H54 (cell line): ENCODE measurements at regions not wholly inside any gene's neighbourhood (a gene's known extent, or its start where the extent isn't known, plus 50 kb on each side); places are given as distances from the start of the nearest gene placed in this dataset.
"Not testable (repeated sequence)": the region's sequence is repeated elsewhere in the genome, so short reads cannot be mapped to it uniquely, and the experiment has no call there.

ENCODE experiments used
- DNase-seq: peaks from one replicate; pipeline ENCODE4 v3.0.0; 2011; ENCODE audit warnings: low spot score, mixed read lengths; ENCODE audit not compliant: insufficient read length
- FAIRE-seq: peaks from 3 replicates; lab custom pipeline; 2011; peaks lifted over from hg19 to GRCh38; lab: Jason Lieb, UNC
- POLR2A ChIP-seq: IDR thresholded peaks from 2 replicates; pipeline ENCODE4 v1.6.1; 2011; ENCODE audit warnings: low read depth, mild to moderate bottlenecking, low read length

DNA sequence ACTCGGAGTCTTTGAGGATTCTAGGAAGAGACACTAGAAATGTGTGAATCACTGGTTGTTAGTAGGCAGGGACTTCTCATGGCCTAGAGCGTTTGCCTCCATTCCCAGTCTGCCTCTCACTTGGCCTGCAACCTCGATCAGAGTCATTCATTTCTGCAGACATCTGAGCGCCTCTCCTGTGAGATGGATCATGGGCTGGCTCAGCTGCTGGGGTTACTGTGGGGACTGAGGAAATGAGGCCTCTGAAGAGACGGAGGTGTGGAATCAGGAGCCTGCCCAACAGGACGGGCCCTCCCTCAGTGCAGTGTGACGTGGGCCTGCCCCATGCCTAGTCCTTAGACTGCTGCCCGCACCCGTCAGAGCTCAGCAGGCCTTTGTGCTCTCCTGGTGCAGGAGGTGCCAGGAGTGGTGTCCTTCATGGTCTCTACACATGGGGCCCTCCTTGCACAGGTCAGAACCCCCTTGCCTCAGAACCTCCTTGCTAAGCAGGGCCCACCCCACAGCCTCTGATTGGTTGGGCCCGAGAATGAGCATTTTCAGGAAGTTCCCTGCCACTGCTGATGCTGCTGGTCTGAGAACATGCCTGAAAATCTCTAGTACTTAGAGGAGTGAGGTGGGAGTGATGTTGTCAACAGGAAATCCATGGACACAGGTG, 99.4 kb downstream of the NPIPB11 start:
- FAIRE-seq (no peak), DNase-seq (no peak)
- no peak for TF ChIP-seq POLR2A

DNA sequence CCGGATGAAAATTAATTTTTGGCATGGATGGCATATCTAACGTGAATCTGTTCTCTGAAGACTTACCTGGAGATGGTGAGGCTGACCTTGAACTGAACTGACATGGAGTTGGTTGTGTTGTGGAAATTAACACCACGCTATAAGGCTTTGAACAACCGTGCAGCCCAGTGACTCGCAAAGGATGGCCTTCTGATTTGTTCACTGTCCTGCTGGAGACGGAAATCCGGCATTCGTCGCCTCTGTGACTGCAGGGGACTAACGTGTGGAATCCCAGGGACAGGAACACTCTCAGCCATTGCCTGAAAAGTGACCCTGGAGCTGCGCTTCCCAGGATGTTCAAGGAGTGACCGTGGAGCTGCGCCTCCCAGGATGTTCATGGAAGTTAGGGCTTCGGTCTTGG, 100.3 kb downstream of the NPIPB11 start:
- DNase-seq (no peak), FAIRE-seq (no peak)
- TF ChIP-seq POLR2A: no peak

DNA sequence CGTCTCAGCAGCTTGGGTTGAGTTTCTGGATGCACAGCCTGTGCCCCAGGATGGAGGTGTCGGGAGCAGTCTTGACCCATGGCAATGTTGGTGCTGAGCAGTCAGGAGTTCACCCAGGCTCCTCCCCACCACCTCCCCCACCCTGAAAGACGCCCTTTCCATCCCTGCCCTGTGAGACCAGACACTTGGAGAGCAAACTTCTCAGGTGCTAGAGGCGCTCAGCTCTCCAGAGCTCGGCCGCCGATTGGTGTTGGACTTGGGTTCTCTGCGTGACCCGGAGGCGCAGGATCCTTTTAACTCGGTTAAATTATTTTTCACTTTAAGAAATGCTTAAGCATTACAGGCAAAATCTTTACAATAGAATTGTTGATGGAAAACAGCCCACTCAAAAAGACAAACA, 101.5 kb downstream of the NPIPB11 start:
- FAIRE-seq, DNase-seq: not testable (repeated sequence)

DNA sequence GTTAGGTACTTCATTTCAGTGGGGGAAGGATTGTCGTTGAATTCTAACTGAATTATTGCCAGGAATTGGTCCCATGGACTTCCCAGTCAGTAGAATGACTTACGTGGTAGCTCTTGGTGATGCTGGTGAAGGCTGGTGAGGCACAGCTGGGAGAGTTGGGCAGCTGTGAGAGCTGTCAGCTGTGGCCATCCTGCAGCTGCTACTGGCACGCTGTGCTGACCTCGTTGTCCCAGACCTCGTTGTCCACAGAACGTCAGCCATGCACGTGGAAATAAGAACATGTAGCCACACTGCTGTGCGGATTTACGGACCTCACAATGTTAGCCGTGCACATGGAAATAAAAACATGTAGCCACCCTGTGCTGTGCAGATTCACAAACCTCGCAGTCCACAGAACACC, 102.3 kb downstream of the NPIPB11 start:
- no peak for DNase-seq
- no peak for FAIRE-seq
- no peak for TF ChIP-seq POLR2A

DNA sequence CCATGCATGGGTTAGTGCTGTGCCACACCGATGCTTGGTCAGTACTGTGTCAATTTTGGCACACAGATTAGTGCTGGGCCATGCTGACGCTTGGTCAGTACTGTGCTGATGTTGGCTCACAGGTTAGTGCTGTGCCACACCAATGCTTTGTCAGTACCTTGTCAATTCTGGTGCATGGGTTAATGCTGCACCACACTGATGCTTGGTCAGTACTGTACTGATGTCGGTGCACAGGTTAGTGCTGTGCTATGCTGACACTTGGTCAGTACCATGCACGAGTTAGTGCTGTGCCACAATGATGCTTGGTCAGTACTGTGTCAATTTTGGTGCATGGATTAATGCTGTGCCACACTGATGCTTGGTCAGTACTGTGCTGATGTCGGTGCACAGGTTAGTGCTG, 103.0 kb downstream of the NPIPB11 start:
- FAIRE-seq (no peak), DNase-seq (no peak)
- no peak for TF ChIP-seq POLR2A

DNA sequence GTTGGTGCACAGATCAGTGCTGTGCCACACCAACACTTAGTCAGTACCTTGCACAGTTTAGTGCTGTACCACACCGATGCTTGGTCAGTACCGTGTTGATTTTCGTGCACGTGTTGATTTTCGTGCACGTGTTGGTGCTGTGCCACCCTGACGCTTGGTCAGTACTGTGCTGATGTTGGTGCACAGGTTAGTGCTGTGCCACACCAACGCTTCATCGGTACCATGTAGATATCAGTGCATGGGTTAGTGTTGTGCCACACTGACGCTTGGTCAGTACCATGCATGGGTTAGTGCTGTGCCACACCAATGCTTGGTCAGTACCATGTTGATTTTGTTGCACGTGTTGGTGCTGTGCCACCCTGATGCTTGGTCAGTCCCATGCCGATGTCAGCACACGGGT, 103.5 kb downstream of the NPIPB11 start:
- FAIRE-seq (no peak), DNase-seq (no peak)
- TF ChIP-seq POLR2A: no peak

DNA sequence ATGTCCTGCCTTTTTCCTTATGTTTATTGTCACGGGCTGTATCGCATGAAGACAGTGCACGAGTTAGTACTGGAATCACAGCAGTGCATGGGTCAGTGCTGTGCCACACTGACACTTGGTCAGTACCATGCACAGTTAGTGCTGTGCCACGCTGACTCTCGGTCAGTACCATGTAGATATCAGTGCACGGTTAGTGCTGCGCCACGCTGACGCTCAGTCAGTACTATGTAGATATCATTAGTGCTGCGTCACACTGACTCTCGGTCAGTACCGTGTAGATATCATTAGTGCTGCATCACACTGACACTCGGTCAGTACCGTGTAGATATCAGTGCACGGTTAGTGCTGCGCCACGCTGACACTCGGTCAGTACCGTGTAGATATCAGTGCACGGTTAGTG, 104.1 kb downstream of the NPIPB11 start:
- not testable (repeated sequence) for DNase-seq, FAIRE-seq

DNA sequence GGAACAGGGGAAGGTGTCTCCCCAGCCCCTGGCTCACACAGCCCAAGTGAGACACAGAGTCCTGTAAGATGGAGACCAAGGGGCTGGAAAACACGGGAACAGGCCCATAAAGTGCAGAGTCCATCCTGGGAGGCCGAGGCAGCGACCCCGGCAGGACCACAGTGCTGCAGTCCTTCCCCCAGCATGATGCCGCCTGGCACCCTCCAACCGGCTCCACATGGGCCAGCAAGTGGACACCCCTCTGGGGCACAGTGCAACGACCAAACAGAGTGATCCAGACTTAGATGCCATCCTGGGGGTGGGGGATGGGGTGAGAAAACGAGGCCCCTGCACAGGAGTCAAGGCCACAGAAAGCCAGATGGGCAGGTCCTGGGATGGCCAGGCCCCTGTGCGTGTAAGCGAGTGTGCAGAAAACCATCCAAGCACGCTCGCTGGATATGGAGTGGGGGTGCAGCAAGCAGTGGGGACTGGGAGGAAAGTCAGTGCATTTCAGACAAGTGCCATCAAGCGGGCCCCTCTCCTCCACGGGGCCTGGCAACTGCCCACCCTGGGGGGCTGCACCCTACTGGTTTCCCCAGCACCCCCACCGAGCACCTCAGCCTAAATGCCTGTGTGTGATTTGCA, 104.7 kb downstream of the NPIPB11 start:
- not testable (repeated sequence) for FAIRE-seq

DNA sequence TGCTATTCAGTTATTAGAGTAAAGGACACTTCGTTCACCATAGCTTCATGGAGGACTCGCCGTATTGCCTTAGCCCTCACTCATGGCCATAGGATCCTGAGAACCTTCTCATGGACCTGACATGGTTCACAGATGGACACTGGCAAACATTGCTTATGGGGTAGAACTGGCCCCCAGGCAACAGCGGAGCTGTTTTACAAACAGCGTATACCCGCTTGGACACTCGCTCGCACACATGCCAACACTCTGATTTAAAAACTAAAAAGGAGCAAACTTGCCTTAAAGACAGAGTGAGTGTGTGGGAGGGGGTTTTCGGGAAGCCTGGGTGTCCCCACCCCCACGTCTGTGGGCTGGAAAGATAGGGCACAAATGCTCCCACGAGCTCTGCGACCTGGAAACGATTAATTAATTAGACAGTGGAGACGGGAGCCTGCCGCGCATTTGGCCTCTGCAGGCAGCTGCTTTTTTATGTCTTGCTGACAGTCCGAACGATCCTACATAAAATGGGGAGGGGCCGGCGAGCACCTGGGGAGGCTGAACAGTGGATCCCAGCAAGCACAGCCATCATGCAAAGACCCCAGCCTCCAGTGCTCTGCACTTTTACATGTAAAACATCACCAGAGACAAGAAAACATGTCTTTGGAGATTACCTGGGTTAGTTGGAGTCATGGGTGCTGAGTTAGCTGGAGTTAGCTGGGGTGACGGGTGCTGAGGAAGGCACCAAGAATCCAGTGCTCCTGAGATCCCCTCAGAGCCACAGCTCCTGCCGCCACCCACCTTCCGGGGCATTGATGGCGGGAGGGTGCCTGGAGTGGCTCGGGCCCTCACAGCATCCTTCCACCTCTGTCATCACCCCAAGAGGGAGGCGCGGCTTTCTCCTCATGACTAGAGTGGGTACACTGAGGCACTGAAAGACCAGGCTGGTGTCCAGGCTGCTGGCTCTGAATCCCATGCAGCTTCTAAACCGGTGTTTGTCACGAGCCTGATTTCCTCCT, 105.7 kb downstream of the NPIPB11 start:
- not testable (repeated sequence) for DNase-seq, FAIRE-seq

More for the DNA sequence above, 104.7 kb downstream of the NPIPB11 start:
- DNase-seq: not testable (repeated sequence)

DNA sequence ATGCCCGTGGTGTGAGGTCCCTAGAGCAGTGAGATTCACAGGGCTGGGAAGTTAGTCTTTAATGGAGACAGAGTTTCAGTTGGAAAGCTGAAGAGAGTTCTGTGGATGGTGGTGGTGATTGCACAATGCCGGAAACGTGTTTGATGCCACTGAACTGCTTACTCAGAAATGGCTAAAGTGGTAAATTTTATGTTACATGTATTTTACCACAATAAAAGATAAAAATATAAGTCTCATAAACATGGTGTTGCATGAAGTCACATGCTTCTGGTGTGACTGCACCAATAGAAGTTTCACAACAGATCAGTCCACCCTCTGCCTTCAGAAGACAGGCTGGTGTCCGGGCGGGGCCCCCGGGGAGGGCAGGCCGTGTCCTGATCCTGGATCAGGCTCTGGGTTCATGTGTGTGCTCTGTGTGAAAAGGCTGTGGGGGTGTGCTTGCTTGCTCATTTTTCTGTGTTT, 106.5 kb downstream of the NPIPB11 start:
- FAIRE-seq: not testable (repeated sequence)

DNA sequence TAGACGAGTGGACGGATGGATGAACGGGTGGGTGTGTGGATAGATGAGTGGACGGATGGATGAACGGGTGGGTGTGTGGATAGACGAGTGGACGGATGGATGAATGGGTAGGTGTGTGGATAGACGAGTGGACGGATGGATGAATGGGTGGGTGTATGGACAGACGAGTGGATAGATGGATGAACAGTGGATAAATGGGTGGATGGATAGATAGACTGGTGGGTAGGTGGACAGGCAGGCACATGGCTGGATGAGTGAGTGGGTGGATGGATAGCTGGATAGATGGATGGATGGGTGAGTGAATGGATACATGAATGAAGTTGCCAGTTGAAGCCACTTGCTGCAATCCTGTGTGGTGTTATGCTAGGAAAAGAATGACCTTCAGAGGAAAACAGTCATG, 107.5 kb downstream of the NPIPB11 start:
- FAIRE-seq, DNase-seq: not testable (repeated sequence)

More for the DNA sequence above, 106.5 kb downstream of the NPIPB11 start:
- DNase-seq: not testable (repeated sequence)

DNA sequence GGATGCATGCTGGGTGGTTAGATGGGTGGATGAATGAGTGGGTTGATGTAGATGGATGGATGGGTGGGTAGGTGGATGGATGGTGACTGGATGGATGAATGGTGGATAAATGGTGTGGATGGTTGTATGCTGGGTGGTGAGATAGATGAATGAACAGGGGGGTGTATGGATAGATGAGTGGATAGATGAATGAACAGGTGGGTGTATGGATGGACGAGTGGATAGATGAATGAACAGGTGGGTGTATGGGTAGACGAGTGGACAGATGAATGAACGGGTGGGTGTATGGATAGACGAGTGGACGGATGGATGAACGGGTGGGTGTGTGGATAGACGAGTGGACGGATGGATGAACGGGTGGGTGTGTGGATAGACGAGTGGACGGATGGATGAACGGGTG, 108.2 kb downstream of the NPIPB11 start:
- not testable (repeated sequence) for FAIRE-seq, DNase-seq

DNA sequence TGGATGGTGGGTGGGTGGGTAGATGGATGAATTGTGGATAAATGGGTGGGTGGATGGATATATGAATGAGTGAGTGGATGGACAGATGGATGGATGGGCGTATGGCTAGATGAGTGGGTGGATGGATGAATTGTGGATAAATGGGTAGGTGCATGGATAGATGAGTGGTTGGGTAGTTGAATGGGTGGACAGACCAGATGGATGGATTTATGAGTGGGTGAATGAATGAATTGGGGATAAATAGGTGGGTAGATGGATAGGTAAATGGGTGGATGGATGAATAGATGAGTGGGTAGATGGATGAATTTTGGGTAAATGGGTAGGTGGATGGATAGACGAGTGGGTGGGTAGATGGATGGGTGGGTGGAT, 108.7 kb downstream of the NPIPB11 start:
- not testable (repeated sequence) for DNase-seq, FAIRE-seq

DNA sequence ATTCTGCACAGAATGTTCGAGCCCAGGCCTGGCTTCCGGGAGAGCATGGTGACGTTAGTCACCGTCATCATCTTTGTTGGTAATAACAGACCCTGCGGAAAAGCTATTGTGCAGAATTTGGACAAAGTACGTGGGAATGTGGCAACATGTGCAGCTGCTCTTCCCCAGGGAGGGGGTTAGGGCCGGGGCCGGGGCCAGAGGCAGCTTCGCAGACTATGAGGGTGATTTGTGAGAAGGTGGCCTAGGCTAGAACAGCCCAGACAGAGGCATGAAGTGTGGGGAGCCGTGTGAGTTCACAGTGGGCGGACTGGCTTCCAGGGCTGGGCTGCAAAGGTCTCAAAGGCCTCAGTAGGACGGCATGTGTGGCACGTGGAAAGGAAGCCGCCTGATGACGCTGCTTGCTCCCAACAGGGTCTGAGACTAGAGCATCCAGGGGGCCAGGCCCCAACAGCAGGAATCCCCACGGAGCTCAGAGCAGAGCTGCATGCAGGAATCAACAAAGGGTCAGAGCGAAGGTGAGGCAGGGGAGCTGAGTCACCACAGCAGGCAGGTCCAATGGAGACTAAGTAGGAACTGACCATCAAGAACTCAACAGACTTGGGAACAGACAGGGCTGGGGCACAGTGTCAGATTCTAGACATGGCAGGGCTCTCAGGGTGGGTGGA, 109.2 kb downstream of the NPIPB11 start:
- DNase-seq, FAIRE-seq: not testable (repeated sequence)

DNA sequence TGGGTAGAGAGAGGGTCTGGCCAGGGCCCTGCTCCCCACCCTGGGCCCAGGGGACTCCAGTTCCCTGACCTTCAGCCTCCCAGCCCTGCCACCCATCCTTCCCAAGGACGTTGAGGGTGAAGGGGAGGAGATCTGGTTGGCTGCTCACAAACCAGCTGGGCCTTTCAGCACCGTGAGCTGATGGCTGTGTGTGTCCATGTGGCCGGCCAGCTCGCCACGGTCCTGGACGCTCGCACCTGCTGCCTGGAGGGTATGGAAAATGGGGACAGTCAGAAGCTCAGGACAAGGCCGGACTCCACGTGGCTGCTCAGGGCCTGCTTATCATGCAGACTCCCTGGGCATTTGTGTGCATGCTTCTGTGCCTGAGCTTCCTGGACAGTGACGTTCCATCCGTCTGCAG, 110.3 kb downstream of the NPIPB11 start:
- DNase-seq, FAIRE-seq: not testable (repeated sequence)

DNA sequence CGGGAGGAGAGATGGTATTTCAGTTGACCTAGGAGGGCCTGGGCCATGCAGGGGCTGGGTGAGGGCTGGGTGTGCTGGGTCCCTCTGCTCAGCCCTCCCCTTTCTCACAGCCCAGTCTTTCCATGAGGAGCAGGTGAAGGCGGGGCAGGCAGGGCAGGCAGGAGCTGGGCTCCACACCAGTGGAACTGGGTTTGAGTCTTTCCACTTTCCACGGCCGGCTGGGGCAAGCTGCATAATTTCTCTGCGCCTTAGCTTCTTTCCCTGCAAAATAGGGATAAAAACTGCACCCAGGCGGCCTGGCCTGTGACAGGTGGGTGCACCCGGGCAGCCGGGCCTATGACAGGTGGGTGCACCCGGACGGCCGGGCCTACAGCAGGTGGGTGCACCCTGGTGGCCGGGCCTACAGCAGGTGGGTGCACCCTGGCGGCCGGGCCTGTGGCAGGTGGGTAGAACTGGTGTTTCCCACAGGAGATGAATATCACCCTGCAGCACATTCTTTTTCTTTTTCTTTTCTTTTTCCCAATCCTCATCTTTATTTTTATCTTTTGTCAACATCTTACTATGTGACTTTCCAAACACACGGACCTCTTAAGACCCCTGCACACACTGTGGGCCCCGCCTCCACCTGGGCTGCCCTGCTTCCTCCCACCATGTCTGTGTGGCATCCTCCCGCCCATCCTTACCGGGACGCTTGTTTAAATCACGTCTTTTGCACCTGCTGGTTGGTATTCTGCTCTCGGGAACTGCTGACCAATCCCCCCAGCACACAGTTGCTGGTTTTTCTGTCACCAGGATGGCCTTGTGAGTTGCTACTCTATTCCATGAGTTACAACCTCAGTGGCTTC, 111.3 kb downstream of the NPIPB11 start:
- not testable (repeated sequence) for FAIRE-seq

DNA sequence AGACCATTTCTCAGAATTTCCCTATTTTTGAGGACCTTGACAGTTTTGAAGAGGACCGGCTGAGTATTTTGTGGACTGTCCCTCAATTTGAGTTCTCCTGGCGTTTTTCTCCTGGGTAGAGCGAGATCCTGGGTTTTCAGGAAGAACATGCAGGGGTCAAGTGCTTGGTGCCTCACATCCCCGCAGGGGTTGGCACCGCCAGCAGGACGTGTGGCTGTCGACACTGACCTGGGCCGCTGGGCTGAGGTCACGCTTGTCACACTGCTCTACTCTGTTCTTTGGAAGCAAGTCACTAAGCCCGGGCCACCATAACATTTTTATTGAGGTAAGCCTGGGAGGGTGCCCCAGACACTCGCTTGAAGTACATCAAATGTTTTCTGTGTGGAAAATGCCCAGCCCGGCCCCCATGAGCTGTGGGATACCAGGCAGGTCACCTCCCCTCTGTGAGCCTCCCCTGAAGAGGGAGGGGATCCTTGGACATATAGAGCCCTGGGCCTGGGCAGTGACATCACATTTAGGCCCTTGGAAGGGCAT, 112.0 kb downstream of the NPIPB11 start:
- DNase-seq, FAIRE-seq: not testable (repeated sequence)

More for the DNA sequence above, 111.3 kb downstream of the NPIPB11 start:
- not testable (repeated sequence) for DNase-seq

DNA sequence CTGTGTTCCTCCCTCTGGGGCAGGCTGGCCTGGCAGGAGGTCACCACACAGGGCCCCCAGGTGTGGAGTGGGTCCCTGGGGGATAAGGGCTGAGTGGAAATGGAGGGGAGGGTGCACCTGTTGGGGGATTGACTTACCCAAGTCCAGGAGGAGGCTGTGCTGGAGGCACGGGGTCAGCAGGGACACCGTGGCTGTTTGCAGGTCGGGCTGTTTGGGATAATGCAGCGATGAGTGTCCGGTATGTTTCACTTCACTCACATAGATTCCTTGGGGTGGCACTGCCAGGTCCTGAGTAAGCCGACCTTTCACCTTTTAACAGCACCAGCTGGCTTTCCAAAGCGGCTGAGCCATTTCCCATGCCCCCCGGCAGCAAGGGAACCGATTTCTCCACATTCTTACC, 113.0 kb downstream of the NPIPB11 start:
- FAIRE-seq: not testable (repeated sequence)

More for the DNA sequence above, 113.0 kb downstream of the NPIPB11 start:
- DNase-seq: not testable (repeated sequence)
